ENCODE measurements at regions not wholly inside any gene's neighbourhood (a gene's known extent, or its start where the extent isn't known, plus 50 kb on each side); places are given as distances from the start of the nearest gene placed in this dataset.

- no peak for TF ChIP-seq CTCF (IDR thresholded peaks at IDR 0.05)
- no peak for DNase-seq (ENCODE audit: low spot score in 2 of 2)
- Histone ChIP-seq H3K27me3 (no peaks in the 10 kb centered on the region), H3K4me3 (no peak overlapping the region), H3K4me1 (no peaks in the 10 kb centered on the region), H3K27ac (no peak overlapping the region), H3K9me3 (no peaks in the 10 kb centered on the region), H3K36me3 (no peaks in the 10 kb centered on the region)
- intact Hi-C loops (cut with DNase I), result loop anchor here (10.0 kb wide), 1 partner anchor 424 kb away; no protein-coding TSS in a partner anchor
Observed at GRCh38 chr3:70518356-70518755, 205.9 kb upstream of the MDFIC2 start.

DNA sequence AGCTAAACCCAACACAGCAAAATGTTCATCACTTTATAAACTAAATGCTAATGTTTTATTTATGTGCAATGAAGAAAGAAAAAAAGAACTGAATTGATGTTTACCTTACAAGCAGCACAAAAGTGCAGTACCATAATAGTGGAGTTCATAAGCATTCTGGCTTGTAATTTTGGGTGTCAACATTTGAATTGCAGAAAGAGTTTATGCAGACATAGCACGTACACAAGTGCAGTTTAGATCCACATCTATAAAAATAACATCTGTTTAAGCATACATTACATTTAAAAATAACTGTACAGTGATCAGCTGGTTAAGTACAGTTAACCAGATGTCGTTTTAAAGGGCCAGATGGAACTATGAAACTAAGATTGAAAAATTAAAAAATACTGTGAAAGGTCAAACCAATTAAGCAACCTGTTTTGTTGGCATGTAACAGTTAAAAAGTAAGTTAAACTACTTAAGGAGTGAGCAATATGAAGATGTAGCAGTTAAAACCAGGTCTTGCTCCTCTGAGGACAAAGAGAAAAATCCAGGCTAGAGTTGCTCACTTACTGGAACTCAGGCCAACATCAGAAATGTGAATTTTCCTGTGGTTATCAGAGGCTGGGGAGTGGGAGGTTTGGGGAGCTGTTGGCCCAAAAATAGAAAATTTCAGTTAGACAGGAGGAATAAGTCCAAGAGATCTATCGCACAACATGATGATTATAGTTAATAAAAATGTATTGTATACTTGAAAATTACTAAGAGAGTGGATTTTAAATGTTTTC is 204.9 kb upstream of the MDFIC2 start:
- Histone ChIP-seq H3K4me1 (no peaks in the 10 kb centered on the region), H3K4me3 (no peak overlapping the region), H3K27me3 (no peaks in the 10 kb centered on the region), H3K9me3 (no peaks in the 10 kb centered on the region), H3K36me3 (no peaks in the 10 kb centered on the region), H3K27ac (no peak overlapping the region)
- intact Hi-C loops (cut with DNase I), result loop anchor here (10.0 kb wide), 1 partner anchor 423 kb away; no protein-coding TSS in a partner anchor
- DNase-seq (ENCODE audit: low spot score in 2 of 2), result no peak
- no peak for TF ChIP-seq CTCF (IDR thresholded peaks at IDR 0.05)

DNA sequence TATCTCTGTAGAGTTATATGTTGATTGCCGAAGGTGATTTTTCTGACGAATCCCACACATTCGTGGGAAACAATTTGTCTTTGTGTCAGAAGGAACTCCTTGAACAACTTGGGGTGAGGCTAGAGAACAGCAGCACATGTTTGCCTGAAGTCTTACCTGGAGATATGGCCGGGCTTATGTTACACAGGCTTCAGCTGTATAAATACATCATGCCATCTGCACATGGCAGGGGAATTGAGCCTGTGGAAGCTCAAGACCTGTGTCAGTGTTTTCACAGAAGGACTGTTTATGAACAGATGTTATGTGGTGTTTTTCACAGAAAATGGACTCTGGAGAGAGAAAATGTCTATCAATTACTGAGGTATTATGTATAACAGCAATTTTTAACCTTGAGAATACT is 203.6 kb upstream of the MDFIC2 start:
- Histone ChIP-seq H3K9me3 (no peaks in the 10 kb centered on the region), H3K4me1 (no peaks in the 10 kb centered on the region), H3K36me3 (no peaks in the 10 kb centered on the region), H3K27me3 (no peaks in the 10 kb centered on the region), H3K27ac (no peak overlapping the region), H3K4me3 (no peak overlapping the region)
- DNase-seq (ENCODE audit: low spot score in 2 of 2), result no peak
- TF ChIP-seq CTCF (IDR thresholded peaks at IDR 0.05), result no peak
- intact Hi-C loops (cut with DNase I), result loop anchor here (10.0 kb wide), 1 partner anchor 421 kb away; no protein-coding TSS in a partner anchor

GRCh38 chr3:70507486-70507885 is 195.0 kb upstream of the MDFIC2 start:
- H3K36me3 ChIP-seq, result no peaks in the 10 kb centered on the region

GRCh38 chr3:70506775-70507174 is 194.3 kb upstream of the MDFIC2 start:
- Histone ChIP-seq H3K36me3 (no peaks in the 10 kb centered on the region), H3K4me3 (no peak overlapping the region), H3K27me3 (no peaks in the 10 kb centered on the region), H3K4me1 (no peaks in the 10 kb centered on the region), H3K9me3 (no peaks in the 10 kb centered on the region), H3K27ac (no peak overlapping the region)
- TF ChIP-seq CTCF (IDR thresholded peaks at IDR 0.05), result no peak
- intact Hi-C loops (cut with DNase I), result no loop called here
- no peak for DNase-seq (ENCODE audit: low spot score in 2 of 2)

More at GRCh38 chr3:70507486-70507885, 195.0 kb upstream of the MDFIC2 start:
- H3K9me3 ChIP-seq, result no peaks in the 10 kb centered on the region
- intact Hi-C loops (cut with DNase I), result no loop called here
- no peak overlapping the region for H3K27ac ChIP-seq
- no peak for TF ChIP-seq CTCF (IDR thresholded peaks at IDR 0.05)
- H3K4me1 ChIP-seq, result no peaks in the 10 kb centered on the region
- no peaks in the 10 kb centered on the region for H3K27me3 ChIP-seq
- H3K4me3 ChIP-seq, result no peak overlapping the region
- no peak for DNase-seq (ENCODE audit: low spot score in 2 of 2)

Measured in ascending aorta (tissue), 2 donors.